Vagina (tissue), 2 donors: ENCODE measurements at regions not wholly inside any gene's neighbourhood (a gene's known extent, or its start where the extent isn't known, plus 50 kb on each side); places are given as distances from the start of the nearest gene placed in this dataset. TPM values are rescaled to one million over a fixed set of nuclear protein-coding genes. Genes with fewer than 3 reads are reported as not detected.
"Not testable (repeated sequence)": the region's sequence is repeated elsewhere in the genome, so short reads cannot be mapped to it uniquely, and the experiment has no call there.

Source experiments
- DNase-seq, 2 donors: peaks; one replicate each; pipeline ENCODE4 v3.0.0-alpha.2; 2017; ENCODE audit errors: extremely low spot score in 2 of 2
- H3K27ac ChIP-seq: fragments of 200-600 bp; sonication (generic); one replicate; pipeline ENCODE4 v1.5.1; 2019
- H3K27me3 ChIP-seq: fragments of 200-600 bp; sonication (generic); one replicate; pipeline ENCODE4 v1.5.1; 2019
- H3K36me3 ChIP-seq, 2 donors: fragments of 200-600 bp; sonication (generic); one replicate each; pipeline ENCODE4 v1.5.1; 2017 to 2019
- H3K4me1 ChIP-seq: fragments of 200-600 bp; sonication (generic); one replicate; pipeline ENCODE4 v1.5.1; 2019
- H3K4me3 ChIP-seq, 2 donors: fragments of 200-600 bp; sonication (generic); 1 replicate in 1 of 2; 2 replicates in 1 of 2; pipeline ENCODE4 v1.5.1; 2016 to 2019
- H3K9me3 ChIP-seq: fragments of 200-600 bp; sonication (generic); one replicate; pipeline ENCODE4 v1.5.1; 2019
- POLR2A ChIP-seq, 2 donors: fragments of 450-650 bp; IDR thresholded peaks; one replicate each; pipeline ENCODE4 v1.6.1; 2017; ENCODE audit warnings: antibody characterized with exemption in 2 of 2, mild to moderate bottlenecking in 2 of 2, moderate library complexity in 2 of 2
- POLR2AphosphoS5 ChIP-seq, 2 donors: sonication (generic); formaldehyde crosslinking; IDR thresholded peaks; one replicate each; pipeline ENCODE4 v1.9.0; 2017; ENCODE audit warnings: antibody characterized with exemption in 2 of 2, mild to moderate bottlenecking in 2 of 2, low read depth in 1 of 2; ENCODE audit not compliant: insufficient read depth in 1 of 2
- intact Hi-C: fragments of 100-400 bp; cut with DNase I; formaldehyde crosslinking; loops from one replicate; pipeline ENCODE4 v1.15.1; 2023
- small RNA-seq: library from RNA; depleted of rRNA; stranded (forward); fragments of <200 nt; gene quantifications from one replicate; pipeline ENCODE3, GENCODE V24; 2016
- TF ChIP-seq, protein P1 (sequence below), 3 experiments: fragments of 450-650 bp in 2 of 3; fragments of 200-600 bp in 1 of 3; sonication (generic) in 1 of 3; IDR thresholded peaks; one replicate each; pipeline ENCODE4 v1.5.1; 2017 to 2019; ENCODE audit warnings: antibody characterized with exemption in 3 of 3, mild to moderate bottlenecking in 2 of 3, moderate library complexity in 2 of 3

DNA sequence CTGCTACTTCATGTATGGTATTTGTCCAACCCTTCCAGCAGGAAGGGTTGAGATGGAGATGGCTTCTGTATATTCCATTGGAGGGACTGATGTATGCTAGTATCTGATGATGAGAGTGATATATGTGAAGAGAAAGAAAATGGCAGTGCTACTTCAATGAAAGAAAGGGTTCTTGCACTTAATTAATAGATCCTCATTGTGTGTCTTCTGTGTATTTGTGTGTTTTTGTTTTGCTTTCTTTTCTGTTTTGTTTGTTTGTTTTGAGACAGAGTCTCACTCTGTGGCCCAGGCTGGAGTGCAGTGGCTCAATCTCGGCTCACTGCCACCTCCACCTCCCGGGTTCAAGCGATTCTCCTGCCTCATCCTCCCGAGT is 61.2 kb upstream of the CRYM start:
- no peaks in the 10 kb centered on the region for H3K4me1 ChIP-seq

DNA sequence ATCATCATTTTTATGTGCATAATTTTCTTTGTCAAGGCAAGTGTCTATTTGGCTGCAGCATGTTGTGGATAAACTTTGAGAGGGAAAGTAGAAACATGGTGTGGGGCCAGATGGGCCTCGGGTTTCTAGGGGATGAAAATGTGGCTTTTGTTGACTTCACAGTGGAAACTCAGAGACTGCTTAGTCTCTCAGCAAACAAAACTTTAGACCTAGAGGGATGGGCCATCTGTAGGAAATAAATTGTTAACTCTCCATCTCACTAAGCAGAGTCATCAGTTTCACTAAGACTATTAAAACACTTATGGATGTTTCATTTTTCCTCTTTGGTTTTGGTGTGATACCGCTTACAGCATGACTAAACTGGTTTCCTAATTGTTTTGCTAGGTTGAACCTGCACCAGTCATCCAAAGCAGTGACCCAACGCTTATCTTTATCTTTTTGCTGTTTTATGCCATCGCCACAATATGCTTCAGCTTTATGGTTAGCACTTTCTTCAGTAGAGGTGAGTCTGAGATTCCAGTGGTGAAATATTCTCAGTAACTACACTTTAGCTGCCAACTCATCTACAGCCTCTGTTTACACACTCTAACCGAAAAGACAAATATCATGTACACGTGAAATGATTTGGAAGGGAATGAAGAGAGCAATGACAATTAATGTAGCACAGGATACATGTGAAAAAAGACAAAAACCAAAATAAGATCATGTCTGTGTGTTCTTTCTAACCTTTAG is 60.6 kb upstream of the CRYM start:
- Histone ChIP-seq H3K4me3 (no peak overlapping the region), H3K9me3 (no peaks in the 10 kb centered on the region), H3K27me3 (no peaks in the 10 kb centered on the region), H3K36me3 (peaks cover 0 to 4% of the 10 kb centered on the region in 2 donors), H3K27ac (no peak overlapping the region), H3K4me1 (no peaks in the 10 kb centered on the region)
- no peak for TF ChIP-seq POLR2AphosphoS5 (IDR thresholded peaks at IDR 0.05; ENCODE audit: insufficient read depth in 1 of 2, low read depth in 1 of 2)
- no peak for TF ChIP-seq POLR2A (IDR thresholded peaks at IDR 0.05)
- TF ChIP-seq, protein P1, sequence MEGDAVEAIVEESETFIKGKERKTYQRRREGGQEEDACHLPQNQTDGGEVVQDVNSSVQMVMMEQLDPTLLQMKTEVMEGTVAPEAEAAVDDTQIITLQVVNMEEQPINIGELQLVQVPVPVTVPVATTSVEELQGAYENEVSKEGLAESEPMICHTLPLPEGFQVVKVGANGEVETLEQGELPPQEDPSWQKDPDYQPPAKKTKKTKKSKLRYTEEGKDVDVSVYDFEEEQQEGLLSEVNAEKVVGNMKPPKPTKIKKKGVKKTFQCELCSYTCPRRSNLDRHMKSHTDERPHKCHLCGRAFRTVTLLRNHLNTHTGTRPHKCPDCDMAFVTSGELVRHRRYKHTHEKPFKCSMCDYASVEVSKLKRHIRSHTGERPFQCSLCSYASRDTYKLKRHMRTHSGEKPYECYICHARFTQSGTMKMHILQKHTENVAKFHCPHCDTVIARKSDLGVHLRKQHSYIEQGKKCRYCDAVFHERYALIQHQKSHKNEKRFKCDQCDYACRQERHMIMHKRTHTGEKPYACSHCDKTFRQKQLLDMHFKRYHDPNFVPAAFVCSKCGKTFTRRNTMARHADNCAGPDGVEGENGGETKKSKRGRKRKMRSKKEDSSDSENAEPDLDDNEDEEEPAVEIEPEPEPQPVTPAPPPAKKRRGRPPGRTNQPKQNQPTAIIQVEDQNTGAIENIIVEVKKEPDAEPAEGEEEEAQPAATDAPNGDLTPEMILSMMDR (IDR thresholded peaks at IDR 0.05), result no peak
- DNase-seq, result no peak
- intact Hi-C loops, result no loop called here

More for the DNA sequence above, 61.2 kb upstream of the CRYM start:
- DNase-seq, result no peak
- H3K27me3 ChIP-seq, result no peaks in the 10 kb centered on the region
- no peak overlapping the region for H3K4me3 ChIP-seq
- intact Hi-C loops, result no loop called here
- H3K9me3 ChIP-seq, result no peaks in the 10 kb centered on the region
- no peak for TF ChIP-seq POLR2AphosphoS5 (IDR thresholded peaks at IDR 0.05; ENCODE audit: insufficient read depth in 1 of 2, low read depth in 1 of 2)
- H3K36me3 ChIP-seq, result peaks cover 0 to 4% of the 10 kb centered on the region in 2 donors
- H3K27ac ChIP-seq, result no peak overlapping the region

DNA sequence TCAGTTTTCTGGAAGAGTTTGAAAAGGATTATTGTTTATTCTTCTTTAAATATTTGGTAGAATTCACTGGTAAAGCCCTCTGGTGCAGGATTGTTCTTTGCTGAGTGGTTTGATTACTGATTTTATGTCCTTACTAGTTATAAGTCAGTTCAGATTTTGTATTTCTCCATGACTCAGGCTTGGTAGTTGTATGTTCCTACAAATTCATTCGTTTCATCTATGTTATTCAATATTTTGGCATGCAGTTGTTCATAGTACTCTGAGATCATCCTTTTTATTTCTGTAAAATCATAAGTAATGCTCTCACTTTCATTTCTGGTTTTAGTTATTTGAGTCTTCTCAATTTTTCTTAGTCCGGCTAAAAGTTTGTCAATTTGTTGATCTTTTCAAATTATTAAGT is 58.1 kb upstream of the CRYM start:
- Histone ChIP-seq H3K36me3 (peaks cover 0 to 4% of the 10 kb centered on the region in 2 donors), H3K27ac (no peak overlapping the region), H3K4me1 (no peaks in the 10 kb centered on the region), H3K9me3 (no peaks in the 10 kb centered on the region), H3K27me3 (no peaks in the 10 kb centered on the region), H3K4me3 (no peak overlapping the region)
- no peak for TF ChIP-seq POLR2AphosphoS5 (IDR thresholded peaks at IDR 0.05; ENCODE audit: insufficient read depth in 1 of 2, low read depth in 1 of 2)
- TF ChIP-seq POLR2A (IDR thresholded peaks at IDR 0.05), result no peak
- no peak for DNase-seq
- intact Hi-C loops, result no loop called here

DNA sequence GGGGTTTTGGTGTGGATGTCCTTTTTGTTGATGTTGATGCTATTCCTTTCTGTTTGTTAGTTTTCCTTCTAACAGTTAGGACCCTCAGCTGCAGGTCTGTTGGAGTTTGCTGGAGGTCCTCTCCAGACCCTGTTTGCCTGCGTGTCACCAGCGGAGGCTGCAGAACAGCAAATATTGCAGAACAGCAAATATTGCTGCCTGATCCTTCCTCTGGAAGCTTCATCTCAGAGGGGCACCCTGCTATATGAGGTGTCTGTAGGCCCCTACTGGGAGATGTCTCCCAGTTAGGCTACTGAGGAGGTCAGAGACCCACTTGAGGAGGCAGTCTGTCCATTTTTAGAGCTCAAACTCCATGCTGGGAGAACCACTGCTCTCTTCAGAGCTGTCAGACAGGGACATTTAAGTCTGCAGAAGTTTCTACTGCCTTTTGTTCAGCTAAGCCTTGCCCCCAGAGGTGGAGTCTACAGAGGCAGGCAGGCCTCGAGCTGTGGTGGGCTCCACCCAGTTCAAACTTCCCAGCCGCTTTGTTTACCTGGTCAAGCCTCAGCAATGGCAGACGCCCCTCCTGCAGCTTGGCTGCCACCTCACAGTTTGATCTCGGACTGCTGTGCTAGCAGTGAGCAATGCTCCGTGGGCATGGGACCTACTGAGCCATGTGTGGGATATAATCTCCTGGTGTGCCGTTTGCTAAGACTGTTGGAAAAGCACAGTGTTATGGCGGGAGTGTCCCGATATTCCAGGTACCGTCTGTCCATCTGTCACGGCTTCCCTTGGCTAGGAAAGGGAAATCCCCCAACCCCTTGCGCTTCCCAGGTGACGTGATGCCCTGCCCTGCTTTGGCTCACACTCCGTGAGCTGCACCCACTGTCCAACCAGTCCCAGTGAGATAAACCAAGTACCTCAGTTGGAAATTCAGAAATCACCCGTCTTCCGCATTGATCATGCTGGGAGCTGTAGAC is 56.4 kb upstream of the CRYM start:
- H3K4me3 ChIP-seq, intact Hi-C loops: not testable (repeated sequence)

DNA sequence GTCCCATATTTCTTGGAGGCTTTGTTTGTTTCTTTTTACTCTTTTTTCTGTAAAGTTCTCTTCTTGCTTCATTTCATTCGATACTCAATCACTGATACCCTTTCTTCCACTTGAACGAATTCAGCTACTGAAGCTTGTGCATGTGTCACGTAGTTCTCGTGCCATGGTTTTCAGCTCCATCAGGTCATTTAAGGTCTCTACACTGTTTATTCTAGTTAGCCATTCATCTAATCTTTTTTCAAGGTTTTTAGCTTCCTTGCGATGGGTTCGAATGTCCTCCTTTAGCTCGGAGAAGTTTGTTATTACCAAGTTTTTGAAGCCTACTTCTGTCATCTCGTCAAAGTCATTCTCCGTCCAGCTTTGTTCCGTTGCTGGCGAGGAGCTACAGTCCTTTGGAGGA is 55.6 kb upstream of the CRYM start:
- H3K27ac ChIP-seq, intact Hi-C loops, H3K27me3 ChIP-seq, DNase-seq, H3K4me1 ChIP-seq, H3K4me3 ChIP-seq, H3K36me3 ChIP-seq, H3K9me3 ChIP-seq: not testable (repeated sequence)

More for the DNA sequence above, 56.4 kb upstream of the CRYM start:
- not testable (repeated sequence) for H3K27me3 ChIP-seq, H3K36me3 ChIP-seq, H3K9me3 ChIP-seq, H3K4me1 ChIP-seq, DNase-seq, H3K27ac ChIP-seq

Small RNA genes lying in the stretch of these regions (small RNA-seq; reads per million reads assigned to genes)
- gene AC008740.2, result not detected
